ENCODE measurements at regions not wholly inside any gene's neighbourhood (a gene's known extent, or its start where the extent isn't known, plus 50 kb on each side); places are given as distances from the start of the nearest gene placed in this dataset.

DNA sequence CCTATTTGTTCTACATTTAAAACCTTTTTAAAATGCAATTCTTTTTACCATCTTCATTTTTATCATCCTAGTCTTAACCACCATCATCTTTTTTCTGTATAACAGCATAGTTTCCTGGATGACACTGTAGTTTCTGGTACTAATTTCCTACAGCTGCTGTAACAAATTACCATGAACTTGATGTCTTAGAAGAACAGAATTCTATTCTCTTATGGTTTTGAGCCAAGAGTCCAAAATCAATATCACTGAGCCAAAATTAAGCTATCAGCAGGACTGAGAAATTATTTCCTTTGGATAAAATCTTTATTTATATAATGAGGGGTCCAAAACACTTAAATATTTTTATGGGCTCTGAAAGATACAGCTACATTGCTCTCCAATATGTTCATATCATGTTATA lies 539.3 kb downstream of the METTL4 start:
- Histone ChIP-seq H3K9me3 (ENCODE audit: severe bottlenecking) (no peaks in the 10 kb centered on the region), H3K4me3 (ENCODE audit: severe bottlenecking) (no peak overlapping the region), H3K27me3 (ENCODE audit: insufficient read depth, poor library complexity, severe bottlenecking) (no peaks in the 10 kb centered on the region), H3K36me3 (ENCODE audit: low read depth) (no peaks in the 10 kb centered on the region), H3K4me1 (ENCODE audit: insufficient read depth, poor library complexity, severe bottlenecking) (peaks cover 14% of the 10 kb centered on the region), H3K27ac (ENCODE audit: poor library complexity, severe bottlenecking) (no peak overlapping the region)
- TF ChIP-seq CTCF (IDR thresholded peaks at IDR 0.05; ENCODE audit: poor library complexity, severe bottlenecking) = no peak
- DNase-seq (ENCODE audit: low spot score) (no peak), ATAC-seq (ENCODE audit: low read depth) (no peak)

DNA sequence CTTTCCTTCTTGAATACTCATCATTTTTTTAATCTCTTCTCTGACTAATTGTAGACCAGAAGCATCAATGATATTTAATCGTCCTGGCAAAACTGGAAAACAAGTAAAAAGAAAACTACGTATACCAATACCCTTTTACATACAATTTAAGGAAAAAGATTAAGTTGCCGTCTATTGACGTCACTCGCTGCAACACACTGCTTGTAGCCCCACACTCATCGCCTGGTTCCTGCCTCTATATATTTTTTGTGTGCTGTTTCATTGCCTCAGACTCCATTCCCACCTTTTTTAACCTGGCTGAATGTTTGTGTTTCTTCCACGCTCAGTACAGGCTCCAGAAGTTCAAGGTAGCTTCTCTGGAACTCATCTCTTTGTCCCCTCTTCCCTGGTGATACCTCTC lies 536.2 kb downstream of the METTL4 start:
- ATAC-seq (ENCODE audit: low read depth) = no peak
- no peak overlapping the region for H3K4me3 ChIP-seq (ENCODE audit: severe bottlenecking)
- peaks cover 14% of the 10 kb centered on the region for H3K4me1 ChIP-seq (ENCODE audit: insufficient read depth, poor library complexity, severe bottlenecking)
- no peaks in the 10 kb centered on the region for H3K9me3 ChIP-seq (ENCODE audit: severe bottlenecking)
- DNase-seq (ENCODE audit: low spot score) = no peak
- H3K36me3 ChIP-seq (ENCODE audit: low read depth) = no peaks in the 10 kb centered on the region
- no peak for TF ChIP-seq CTCF (IDR thresholded peaks at IDR 0.05; ENCODE audit: poor library complexity, severe bottlenecking)
- H3K27me3 ChIP-seq (ENCODE audit: insufficient read depth, poor library complexity, severe bottlenecking) = no peaks in the 10 kb centered on the region
- no peak overlapping the region for H3K27ac ChIP-seq (ENCODE audit: poor library complexity, severe bottlenecking)

DNA sequence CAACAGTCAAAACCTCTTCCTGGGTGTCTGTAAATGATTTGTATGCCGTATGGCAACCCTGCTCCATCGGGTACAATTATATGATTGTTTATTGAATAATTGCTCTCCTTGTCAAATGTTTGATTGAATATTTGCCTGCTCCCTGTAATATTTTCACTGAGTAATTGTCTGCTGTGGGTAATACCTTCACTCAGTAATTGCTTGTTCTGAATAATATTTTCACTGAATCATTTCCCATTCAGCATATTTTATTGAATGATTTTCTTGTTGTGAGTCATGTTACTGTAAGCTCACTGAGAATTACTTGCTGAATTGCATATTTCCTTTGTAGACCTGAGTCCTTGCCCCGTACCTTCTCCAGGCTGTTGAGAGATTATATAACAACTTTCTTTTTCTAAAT lies 535.2 kb downstream of the METTL4 start:
- no peaks in the 10 kb centered on the region for H3K27me3 ChIP-seq (ENCODE audit: insufficient read depth, poor library complexity, severe bottlenecking)
- H3K4me3 ChIP-seq (ENCODE audit: severe bottlenecking) = no peak overlapping the region
- no peak for TF ChIP-seq CTCF (IDR thresholded peaks at IDR 0.05; ENCODE audit: poor library complexity, severe bottlenecking)
- ATAC-seq (ENCODE audit: low read depth) = peak; percentile 97
- H3K9me3 ChIP-seq (ENCODE audit: severe bottlenecking) = no peaks in the 10 kb centered on the region
- H3K4me1 ChIP-seq (ENCODE audit: insufficient read depth, poor library complexity, severe bottlenecking) = peaks cover 14% of the 10 kb centered on the region
- no peaks in the 10 kb centered on the region for H3K36me3 ChIP-seq (ENCODE audit: low read depth)
- peak overlapping the region; percentile 66 for H3K27ac ChIP-seq (ENCODE audit: poor library complexity, severe bottlenecking)
- no peak for DNase-seq (ENCODE audit: low spot score)

DNA sequence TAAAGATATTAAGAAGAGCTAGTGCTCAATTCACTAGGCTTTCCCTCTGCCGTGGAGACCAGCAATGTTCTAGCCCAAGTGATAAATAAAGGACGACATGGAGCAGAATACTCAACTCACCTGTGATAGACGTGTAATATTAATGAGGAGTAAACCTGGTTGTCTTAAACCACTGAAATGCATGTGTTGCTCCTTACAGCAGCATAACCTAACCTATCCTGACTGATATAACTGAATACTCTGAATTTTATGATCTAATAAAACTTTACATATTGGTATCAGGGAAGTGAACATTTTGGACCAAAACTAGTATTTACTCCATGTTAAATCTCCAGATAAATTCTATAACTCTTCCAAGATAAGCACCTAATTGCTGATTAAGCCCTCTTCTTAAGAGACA lies 531.0 kb downstream of the METTL4 start:
- Histone ChIP-seq H3K27ac (ENCODE audit: poor library complexity, severe bottlenecking) (no peak overlapping the region), H3K4me3 (ENCODE audit: severe bottlenecking) (no peak overlapping the region), H3K4me1 (ENCODE audit: insufficient read depth, poor library complexity, severe bottlenecking) (peaks cover 14% of the 10 kb centered on the region), H3K27me3 (ENCODE audit: insufficient read depth, poor library complexity, severe bottlenecking) (no peaks in the 10 kb centered on the region), H3K36me3 (ENCODE audit: low read depth) (no peaks in the 10 kb centered on the region), H3K9me3 (ENCODE audit: severe bottlenecking) (no peaks in the 10 kb centered on the region)
- ATAC-seq (ENCODE audit: low read depth) = no peak
- no peak for DNase-seq (ENCODE audit: low spot score)
- TF ChIP-seq CTCF (IDR thresholded peaks at IDR 0.05; ENCODE audit: poor library complexity, severe bottlenecking) = no peak

GRCh38 chr18:2049986-2050385 lies 521.3 kb downstream of the METTL4 start:
- no peaks in the 10 kb centered on the region for H3K27me3 ChIP-seq (ENCODE audit: insufficient read depth, poor library complexity, severe bottlenecking)
- no peak for TF ChIP-seq CTCF (IDR thresholded peaks at IDR 0.05; ENCODE audit: poor library complexity, severe bottlenecking)
- H3K4me3 ChIP-seq (ENCODE audit: severe bottlenecking) = no peak overlapping the region
- H3K9me3 ChIP-seq (ENCODE audit: severe bottlenecking) = no peaks in the 10 kb centered on the region
- H3K4me1 ChIP-seq (ENCODE audit: insufficient read depth, poor library complexity, severe bottlenecking) = peaks cover 16% of the 10 kb centered on the region
- peak overlapping the region; percentile 86 for H3K27ac ChIP-seq (ENCODE audit: poor library complexity, severe bottlenecking)
- DNase-seq (ENCODE audit: low spot score) (no peak), ATAC-seq (ENCODE audit: low read depth) (peak; percentile 38; the same call in 2 of the 3 replicates)
- H3K36me3 ChIP-seq (ENCODE audit: low read depth) = no peaks in the 10 kb centered on the region
